Gastroesophageal sphincter (tissue), 4 donors: ENCODE measurements at regions not wholly inside any gene's neighbourhood (a gene's known extent, or its start where the extent isn't known, plus 50 kb on each side); places are given as distances from the start of the nearest gene placed in this dataset.

Experiments used
- ATAC-seq: fragments of 150-250 bp; one replicate; pipeline ENCODE4 v1.9.1; 2016; ENCODE audit warnings: mild to moderate bottlenecking, moderate library complexity
- H3K27ac ChIP-seq, 4 donors: fragments of 200-600 bp; sonication (generic) in 3 of 4; 1 replicate in 3 of 4; 2 replicates in 1 of 4; pipeline ENCODE4 v1.5.1; 2016 to 2019
- H3K27me3 ChIP-seq: fragments of 200-600 bp; sonication (generic); one replicate; pipeline ENCODE4 v1.5.1; 2019
- H3K36me3 ChIP-seq, 2 donors: fragments of 200-600 bp; sonication (generic); one replicate each; pipeline ENCODE4 v1.5.1; 2019; ENCODE audit warnings: control low read depth in 1 of 2
- H3K4me1 ChIP-seq, 3 donors: fragments of 200-600 bp; sonication (generic); 1 replicate in 2 of 3; 2 replicates in 1 of 3; pipeline ENCODE4 v1.5.1; 2016 to 2019; ENCODE audit warnings: control low read depth in 2 of 3
- H3K4me3 ChIP-seq, 2 donors: fragments of 200-600 bp; sonication (generic); one replicate each; pipeline ENCODE4 v1.5.1; 2019; ENCODE audit warnings: mild to moderate bottlenecking in 1 of 2, moderate library complexity in 1 of 2
- H3K9me3 ChIP-seq, 3 donors: fragments of 200-600 bp; sonication (generic); one replicate each; pipeline ENCODE4 v1.5.1; 2017 to 2019; ENCODE audit warnings: control low read depth in 2 of 3
- EP300 ChIP-seq: sonication (generic); formaldehyde crosslinking; IDR thresholded peaks from one replicate; pipeline ENCODE4 v1.6.1; 2017; ENCODE audit warnings: antibody characterized with exemption, mild to moderate bottlenecking
- POLR2A ChIP-seq, 2 donors: fragments of 450-650 bp; IDR thresholded peaks; one replicate each; pipeline ENCODE4 v1.6.1; 2017; ENCODE audit warnings: antibody characterized with exemption in 2 of 2, mild to moderate bottlenecking in 2 of 2, moderate library complexity in 1 of 2
- POLR2AphosphoS5 ChIP-seq: sonication (generic); formaldehyde crosslinking; IDR thresholded peaks from one replicate; pipeline ENCODE4 v1.6.1; 2017; ENCODE audit warnings: antibody characterized with exemption
- WGBS, 2 donors: methylation state at CpG; one replicate each; pipeline ENCODE4 v1.1.5; 2018; ENCODE audit warnings: low coverage in 1 of 2; 5-methylcytosine and 5-hydroxymethylcytosine counted together
- TF ChIP-seq, protein P1 (sequence below), 4 experiments: fragments of 200-600 bp in 2 of 4; fragments of 450-650 bp in 2 of 4; sonication (generic) in 1 of 4; IDR thresholded peaks; one replicate each; pipeline ENCODE4 v1.5.1; 2017 to 2019; ENCODE audit warnings: antibody characterized with exemption in 4 of 4, mild to moderate bottlenecking in 2 of 4, moderate library complexity in 2 of 4

DNA sequence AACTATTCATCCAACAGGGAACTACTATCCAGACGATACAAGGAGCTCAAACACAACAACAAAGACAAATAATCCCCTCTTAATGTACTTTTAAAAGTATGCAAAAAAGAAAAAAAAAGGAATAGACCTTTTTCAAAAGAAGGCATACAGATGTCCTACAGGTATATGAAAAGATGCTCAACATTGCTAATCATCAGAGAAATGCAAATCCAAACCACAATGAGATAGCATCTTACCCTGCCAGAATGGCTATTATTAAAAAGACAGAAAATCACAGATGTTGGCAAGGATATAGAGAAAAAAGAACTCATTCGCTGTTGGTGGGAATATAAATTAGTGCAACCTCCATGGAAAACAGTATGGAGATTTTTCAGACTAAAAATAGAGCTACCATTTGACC is 67.1 kb upstream of the ENPP6 start:
- H3K4me3 ChIP-seq, result no peak overlapping the region
- H3K27me3 ChIP-seq, result no peaks in the 10 kb centered on the region
- no peaks in the 10 kb centered on the region for H3K36me3 ChIP-seq
- TF ChIP-seq, protein P1, sequence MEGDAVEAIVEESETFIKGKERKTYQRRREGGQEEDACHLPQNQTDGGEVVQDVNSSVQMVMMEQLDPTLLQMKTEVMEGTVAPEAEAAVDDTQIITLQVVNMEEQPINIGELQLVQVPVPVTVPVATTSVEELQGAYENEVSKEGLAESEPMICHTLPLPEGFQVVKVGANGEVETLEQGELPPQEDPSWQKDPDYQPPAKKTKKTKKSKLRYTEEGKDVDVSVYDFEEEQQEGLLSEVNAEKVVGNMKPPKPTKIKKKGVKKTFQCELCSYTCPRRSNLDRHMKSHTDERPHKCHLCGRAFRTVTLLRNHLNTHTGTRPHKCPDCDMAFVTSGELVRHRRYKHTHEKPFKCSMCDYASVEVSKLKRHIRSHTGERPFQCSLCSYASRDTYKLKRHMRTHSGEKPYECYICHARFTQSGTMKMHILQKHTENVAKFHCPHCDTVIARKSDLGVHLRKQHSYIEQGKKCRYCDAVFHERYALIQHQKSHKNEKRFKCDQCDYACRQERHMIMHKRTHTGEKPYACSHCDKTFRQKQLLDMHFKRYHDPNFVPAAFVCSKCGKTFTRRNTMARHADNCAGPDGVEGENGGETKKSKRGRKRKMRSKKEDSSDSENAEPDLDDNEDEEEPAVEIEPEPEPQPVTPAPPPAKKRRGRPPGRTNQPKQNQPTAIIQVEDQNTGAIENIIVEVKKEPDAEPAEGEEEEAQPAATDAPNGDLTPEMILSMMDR (IDR thresholded peaks at IDR 0.05), result no peak
- TF ChIP-seq POLR2A (IDR thresholded peaks at IDR 0.05) (no peak), POLR2AphosphoS5 (no peak), EP300 (no peak)
- H3K27ac ChIP-seq, result no peak overlapping the region
- H3K9me3 ChIP-seq, result no peaks in the 10 kb centered on the region
- ATAC-seq, result no peak
- H3K4me1 ChIP-seq, result peaks cover 0 to 15% (median 6%) of the 10 kb centered on the region in 3 donors
- WGBS, 2 donors, result 62 to 100% methylated on average over 1 to 2 of the region's 2 CpGs

GRCh38 chr4:184284336-184284690 is 66.6 kb upstream of the ENPP6 start:
- Histone ChIP-seq H3K4me3 (peak overlapping the region in 1 of 2 donors; percentile 29), H3K36me3 (no peaks in the 10 kb centered on the region), H3K27me3 (no peaks in the 10 kb centered on the region), H3K9me3 (no peaks in the 10 kb centered on the region), H3K4me1 (peaks cover 0 to 15% (median 6%) of the 10 kb centered on the region in 3 donors), H3K27ac (peak overlapping the region in 1 of 4 donors; percentile 17)
- ATAC-seq, result no peak
- TF ChIP-seq POLR2AphosphoS5 (no peak), EP300 (no peak), POLR2A (IDR thresholded peaks at IDR 0.05) (no peak)
- TF ChIP-seq, protein P1 (IDR thresholded peaks at IDR 0.05), result no peak
- 80 to 100% methylated on average over 1 of the region's 8 CpGs for WGBS, 2 donors

DNA sequence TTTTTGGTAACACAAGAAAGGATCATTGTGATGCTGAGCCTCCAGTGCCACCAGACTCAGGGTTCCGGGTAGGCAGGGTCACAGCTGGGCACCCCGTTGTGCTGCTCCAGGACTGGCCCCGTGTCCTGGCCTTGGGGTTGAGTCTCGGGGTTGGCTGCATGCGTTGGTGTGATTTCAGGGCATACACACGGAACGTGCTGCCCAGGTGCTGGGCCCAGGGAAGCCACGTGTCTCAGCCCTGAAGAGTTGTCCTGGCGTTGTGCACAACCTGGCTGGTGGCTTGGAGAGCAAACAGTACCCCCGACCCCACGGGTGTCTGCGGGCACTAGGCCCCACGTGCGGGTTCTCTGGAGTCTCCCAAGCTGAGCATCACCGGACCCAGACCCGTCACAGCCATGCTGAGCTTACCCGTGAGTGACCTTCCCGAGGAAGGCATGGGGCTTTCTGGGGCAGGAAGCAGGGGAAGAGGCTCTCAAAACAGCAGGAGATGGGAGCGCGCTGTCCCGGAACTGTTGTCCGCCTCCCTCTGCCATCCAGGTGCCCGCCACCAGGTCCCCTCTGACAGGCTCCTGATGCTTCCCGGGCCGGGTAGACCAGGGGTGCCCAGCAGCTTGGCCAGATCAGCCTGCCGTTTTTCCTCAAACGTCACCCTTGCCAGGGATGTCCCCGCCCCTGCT is 66.1 kb upstream of the ENPP6 start:
- Histone ChIP-seq H3K4me1 (peaks cover 0 to 15% (median 6%) of the 10 kb centered on the region in 3 donors), H3K36me3 (no peaks in the 10 kb centered on the region), H3K27ac (peak overlapping the region in 2 of 4 donors; percentile 14 to 17), H3K27me3 (no peaks in the 10 kb centered on the region), H3K9me3 (no peaks in the 10 kb centered on the region), H3K4me3 (peak overlapping the region in 1 of 2 donors; percentile 29)
- no peak for ATAC-seq
- WGBS, 2 donors, result 40 to 80% methylated on average over 1 to 2 of the region's 28 CpGs
- TF ChIP-seq, protein P1 (IDR thresholded peaks at IDR 0.05), result no peak
- TF ChIP-seq POLR2A (IDR thresholded peaks at IDR 0.05) (no peak), EP300 (no peak), POLR2AphosphoS5 (no peak)

GRCh38 chr4:184282895-184283654 is 65.4 kb upstream of the ENPP6 start:
- TF ChIP-seq POLR2AphosphoS5 (no peak), EP300 (no peak), POLR2A (IDR thresholded peaks at IDR 0.05) (no peak)
- TF ChIP-seq, protein P1 (IDR thresholded peaks at IDR 0.05), result no peak
- Histone ChIP-seq H3K4me3 (no peak overlapping the region), H3K27me3 (no peaks in the 10 kb centered on the region), H3K9me3 (no peaks in the 10 kb centered on the region), H3K36me3 (no peaks in the 10 kb centered on the region), H3K27ac (no peak overlapping the region), H3K4me1 (peaks cover 0 to 13% (median 6%) of the 10 kb centered on the region in 3 donors)
- 90 to 98% methylated on average over 5 to 8 of the region's 9 CpGs for WGBS, 2 donors
- no peak for ATAC-seq
